Keratinocyte (primary cell): ENCODE measurements at regions not wholly inside any gene's neighbourhood (a gene's known extent, or its start where the extent isn't known, plus 50 kb on each side); places are given as distances from the start of the nearest gene placed in this dataset.

Experiments used
- CTCF ChIP-seq, 3 experiments: IDR thresholded peaks in 1 of 3; conservative IDR thresholded peaks in 1 of 3; optimal IDR thresholded peaks in 1 of 3; 2 replicates in 2 of 3; 3 replicates in 1 of 3; pipeline versions ENCODE3 to v1.5.1; 2011; ENCODE audit warnings: low read length in 3 of 3, mild to moderate bottlenecking in 3 of 3, moderate library complexity in 2 of 3, control low read depth in 1 of 3, inconsistent platforms in 1 of 3; ENCODE audit not compliant: insufficient read depth in 2 of 3; ENCODE audit errors: extremely low read depth in 1 of 3
- EZH2 ChIP-seq: IDR thresholded peaks from one replicate; pipeline ENCODE4 v1.6.1; 2012; ENCODE audit warnings: inconsistent platforms, mild to moderate bottlenecking, low read length, moderate library complexity

GRCh38 chr6:3526962-3527650, 70.3 kb upstream of the SLC22A23 start:
- no peak for TF ChIP-seq CTCF (optimal IDR thresholded peaks at IDR 0.05 in 1 of 3, IDR thresholded peaks at IDR 0.05 in 1 of 3, conservative IDR thresholded peaks at IDR 0.05 in 1 of 3; ENCODE audit: extremely low read depth in 1 of 3, insufficient read depth in 2 of 3, low read length in 3 of 3)
- no peak for TF ChIP-seq EZH2
